DMS153 treated with DMSO at 0.1 percent for 48 hours (cell line): ENCODE measurements at regions not wholly inside any gene's neighbourhood (a gene's known extent, or its start where the extent isn't known, plus 50 kb on each side); places are given as distances from the start of the nearest gene placed in this dataset.
"Not testable (repeated sequence)": the region's sequence is repeated elsewhere in the genome, so short reads cannot be mapped to it uniquely, and the experiment has no call there.

Source experiments
- DNase-seq: peaks from one replicate; lab custom pipeline; 2025; ENCODE audit not compliant: unreplicated experiment; lab: John Stamatoyannopoulos, UW

DNA sequence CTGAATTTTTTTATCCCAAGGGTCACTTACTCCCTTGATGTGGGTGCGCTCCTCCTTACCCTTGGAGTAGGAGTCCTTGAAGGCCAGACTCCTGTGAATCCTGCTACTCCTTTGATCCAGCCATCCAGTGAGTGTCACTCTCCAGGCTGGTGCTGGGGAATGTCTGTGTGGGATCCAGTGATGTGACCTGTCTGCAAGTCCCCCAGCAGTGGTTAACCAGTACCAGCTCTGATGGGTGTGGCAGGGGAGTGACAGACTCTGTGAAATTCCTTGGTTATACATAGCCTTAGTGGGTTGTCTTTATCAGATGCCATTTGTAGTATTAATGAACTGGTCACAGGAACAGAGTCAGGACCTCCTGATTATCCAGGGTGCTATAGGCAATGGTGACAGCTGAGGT, 409.5 kb upstream of the LMO3 start:
- no peak for DNase-seq

DNA sequence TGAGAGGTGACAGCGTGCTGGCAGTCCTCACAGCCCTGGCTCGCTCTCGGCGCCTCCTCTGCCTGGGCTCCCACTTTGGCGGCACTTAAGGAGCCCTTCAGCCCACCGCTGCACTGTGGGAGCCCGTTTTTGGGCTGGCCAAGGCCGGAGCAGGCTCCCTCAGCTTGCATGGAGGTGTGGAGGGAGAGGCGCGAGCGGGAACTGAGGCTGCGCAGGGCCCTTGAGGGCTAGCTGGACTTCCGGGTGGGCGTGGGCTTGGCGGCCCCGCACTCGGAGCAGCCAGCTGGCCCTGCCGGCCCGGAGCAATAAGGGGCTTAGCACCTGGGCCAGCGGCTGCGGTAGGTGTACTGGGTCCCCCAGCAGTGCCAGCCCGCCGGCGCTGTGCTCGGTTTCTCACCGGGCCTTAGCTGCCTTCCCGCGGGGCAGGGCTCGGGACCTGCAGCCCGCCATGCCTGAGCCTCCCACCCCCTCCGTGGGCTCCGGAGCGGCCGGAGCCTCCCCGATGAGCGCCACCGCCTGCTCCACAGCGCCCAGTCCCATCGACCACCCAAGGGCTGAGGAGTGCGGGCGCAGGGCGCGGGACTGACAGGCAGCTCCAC, 401.6 kb upstream of the LMO3 start:
- not testable (repeated sequence) for DNase-seq

- DNase-seq: not testable (repeated sequence)
Observed at GRCh38 chr12:16998538-16998937, 392.6 kb upstream of the LMO3 start.

DNA sequence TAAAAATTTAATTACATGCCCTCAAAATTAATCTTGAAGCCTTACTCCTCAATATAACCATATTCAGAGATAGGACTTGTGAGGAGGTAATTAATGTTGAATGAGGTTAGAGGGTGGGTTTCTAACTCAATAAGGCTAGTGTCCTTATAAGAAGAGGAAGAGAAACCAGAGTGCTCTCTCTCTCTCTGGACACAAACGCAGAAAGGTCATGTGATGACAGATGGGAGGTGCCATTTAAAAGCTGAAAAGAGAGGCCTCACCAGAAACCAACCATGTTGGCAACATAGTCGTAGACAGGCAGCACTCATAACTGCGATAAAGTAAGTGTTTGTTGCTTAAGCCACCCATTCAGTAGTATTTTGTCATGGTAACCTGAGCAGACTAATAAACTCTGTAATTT, 378.5 kb upstream of the LMO3 start:
- DNase-seq: no peak

GRCh38 chr12:16972923-16973770, 367.2 kb upstream of the LMO3 start:
- DNase-seq: no peak

DNA sequence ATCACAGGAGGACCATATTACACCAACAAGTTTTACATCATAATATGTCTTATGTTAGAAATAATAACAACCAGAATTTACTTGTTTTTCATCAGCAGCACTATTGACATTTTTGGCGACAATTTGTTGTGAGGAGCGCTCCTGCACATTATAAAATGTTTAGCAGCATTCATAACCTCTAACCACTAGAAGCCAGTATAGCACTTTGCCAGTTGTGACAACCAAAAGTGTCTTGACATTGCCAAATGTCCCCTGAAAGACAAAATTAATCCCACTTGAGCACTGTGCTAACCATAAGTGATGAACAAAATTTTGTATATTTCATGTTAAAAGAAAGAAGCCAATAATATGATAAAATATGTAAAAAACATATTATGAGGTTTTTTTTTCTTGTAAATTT, 356.9 kb upstream of the LMO3 start:
- DNase-seq: no peak

- no peak for DNase-seq
Observed at GRCh38 chr12:16955083-16955657, 349.2 kb upstream of the LMO3 start.

- no peak for DNase-seq
Observed at GRCh38 chr12:16949871-16950667, 344.1 kb upstream of the LMO3 start.

- DNase-seq: no peak
Observed at GRCh38 chr12:16949371-16949770, 343.4 kb upstream of the LMO3 start.

GRCh38 chr12:16946704-16947103, 340.7 kb upstream of the LMO3 start:
- no peak for DNase-seq

DNA sequence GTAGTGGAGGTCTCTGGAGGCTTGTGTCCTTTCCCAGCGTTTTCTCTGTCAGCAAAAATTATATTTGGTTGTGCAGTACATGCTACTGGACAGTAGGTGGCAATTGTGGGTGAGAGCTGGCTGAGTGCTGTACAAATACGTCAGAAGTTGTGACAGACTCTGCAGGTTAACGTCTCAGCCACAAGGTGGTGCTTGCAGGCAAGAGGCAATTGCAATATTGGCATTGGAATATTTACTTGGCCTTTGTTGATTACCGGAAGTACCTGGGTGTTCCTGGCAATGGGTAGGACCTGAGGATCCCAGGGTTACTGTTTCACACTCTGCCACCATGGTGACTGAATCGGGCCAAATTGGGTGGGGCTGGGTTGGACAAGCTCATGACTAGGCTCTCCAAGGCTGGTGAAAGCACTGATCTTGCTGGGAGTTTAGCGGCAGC, 333.9 kb upstream of the LMO3 start:
- peak; percentile 57 for DNase-seq

GRCh38 chr12:16927259-16927658, 321.3 kb upstream of the LMO3 start:
- no peak for DNase-seq

- DNase-seq: no peak
Observed at GRCh38 chr12:16920451-16920850, 314.5 kb upstream of the LMO3 start.

DNA sequence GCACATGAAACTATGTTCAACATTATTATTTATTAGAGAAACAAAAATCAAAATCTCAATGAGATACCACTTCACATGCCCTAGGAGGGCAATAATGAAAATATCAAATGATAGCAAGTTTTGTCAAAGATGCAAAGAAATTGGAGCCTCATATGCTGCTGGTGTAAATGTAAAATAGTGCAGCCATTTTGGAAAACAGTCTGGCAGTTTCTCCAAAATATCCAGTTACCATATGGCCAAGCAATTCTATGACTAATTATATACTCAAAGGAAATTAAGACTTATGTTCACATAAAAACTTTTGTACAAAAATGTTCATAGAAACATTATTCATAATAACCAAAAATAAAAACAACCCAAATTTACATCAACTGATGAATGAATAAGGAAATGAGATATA, 313.6 kb upstream of the LMO3 start:
- DNase-seq: no peak

GRCh38 chr12:16914853-16915252, 308.9 kb upstream of the LMO3 start:
- no peak for DNase-seq

GRCh38 chr12:16913832-16914490, 308.0 kb upstream of the LMO3 start:
- DNase-seq: no peak

DNA sequence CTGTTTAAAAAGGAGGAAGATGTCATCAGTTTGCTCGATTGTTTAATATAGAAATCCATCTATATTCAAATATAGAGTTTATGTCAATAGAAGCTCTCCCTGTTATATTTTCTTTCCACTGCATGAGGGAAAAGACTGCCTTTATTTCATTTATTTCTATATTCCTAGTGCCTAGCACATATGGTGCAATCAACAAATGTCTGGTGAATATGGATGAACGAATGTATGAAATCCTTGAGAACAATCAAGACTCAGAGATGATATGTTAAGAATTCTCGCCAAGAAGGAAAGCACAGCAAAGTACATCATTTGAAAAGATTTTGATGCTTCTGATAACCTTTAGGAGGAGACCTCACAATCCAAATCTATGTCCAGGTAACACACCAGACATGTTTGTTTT, 296.0 kb upstream of the LMO3 start:
- DNase-seq: no peak

- DNase-seq: no peak
Observed at GRCh38 chr12:16893426-16893825, 287.5 kb upstream of the LMO3 start.

DNA sequence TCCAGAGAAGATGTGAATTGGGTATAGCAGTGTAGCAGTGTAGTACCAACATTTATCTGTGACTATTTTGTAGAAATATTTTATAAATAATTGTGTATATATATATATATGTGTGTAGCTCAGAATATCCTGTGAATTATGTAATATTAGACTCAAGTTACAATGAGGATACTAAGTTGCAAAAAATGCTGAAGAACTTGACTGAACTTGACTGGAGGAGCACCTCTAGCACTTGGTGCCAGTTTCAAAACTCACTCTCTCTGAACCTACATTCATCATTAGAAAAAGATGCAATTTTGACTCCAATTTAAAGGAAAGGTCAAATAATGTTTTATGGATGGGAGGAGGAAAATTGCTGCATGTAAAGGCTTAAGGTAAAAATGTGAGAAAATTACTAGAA, 285.7 kb upstream of the LMO3 start:
- no peak for DNase-seq

- DNase-seq: no peak
Observed at GRCh38 chr12:16884819-16885218, 278.9 kb upstream of the LMO3 start.

- no peak for DNase-seq
Observed at GRCh38 chr12:16884056-16884455, 278.1 kb upstream of the LMO3 start.
